GM23248 (cell line): ENCODE measurements at regions not wholly inside any gene's neighbourhood (a gene's known extent, or its start where the extent isn't known, plus 50 kb on each side); places are given as distances from the start of the nearest gene placed in this dataset.

Source experiments
- EZH2 ChIP-seq: fragments of 200-600 bp; sonication (generic); IDR thresholded peaks from 2 replicates; pipeline ENCODE4 v1.6.1; 2018; ENCODE audit warnings: antibody characterized with exemption, mild to moderate bottlenecking; ENCODE audit not compliant: insufficient read depth, poor library complexity, severe bottlenecking
- EZH2phosphoT487 ChIP-seq: fragments of 200-600 bp; sonication (generic); IDR thresholded peaks from 2 replicates; pipeline ENCODE4 v1.6.1; 2018; ENCODE audit warnings: antibody characterized with exemption, moderate library complexity, mild to moderate bottlenecking, low read depth; ENCODE audit not compliant: insufficient read depth

DNA sequence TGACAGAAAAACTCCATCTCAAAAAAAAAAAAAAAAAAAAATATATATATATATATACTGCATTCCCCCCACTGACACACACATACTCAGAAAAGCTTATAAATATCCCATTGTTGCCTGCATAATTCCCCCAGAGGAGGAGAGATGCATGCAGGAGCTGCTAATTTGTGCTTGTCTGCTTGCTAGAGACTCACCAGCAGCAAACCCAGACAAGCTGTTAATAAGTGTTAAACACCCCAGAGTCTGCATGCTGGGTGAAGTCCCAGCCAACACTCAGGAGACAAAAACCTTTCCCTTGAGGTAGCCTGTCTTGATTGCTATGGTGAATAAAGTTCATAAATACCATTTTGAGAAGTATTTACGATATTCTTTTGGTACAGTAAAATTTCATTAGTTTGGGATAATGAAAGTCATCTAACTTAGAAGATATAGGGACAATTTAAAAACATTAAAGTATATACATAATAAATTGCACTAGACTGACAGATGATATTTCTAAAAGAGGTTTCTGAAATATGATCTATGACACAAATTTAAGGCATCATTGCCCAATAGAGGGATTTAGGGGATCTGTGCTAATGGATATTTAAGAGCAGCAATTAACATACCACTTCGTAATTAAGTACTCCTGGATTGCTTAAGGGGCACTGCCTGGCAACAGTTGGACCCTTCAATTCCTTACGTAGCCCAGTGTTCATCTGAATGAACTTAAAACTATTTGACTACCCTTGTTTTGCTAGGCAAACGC is 400.0 kb upstream of the C2CD4B start:
- TF ChIP-seq EZH2: no peak
- TF ChIP-seq EZH2phosphoT487: no peak
